A673 (cell line): ENCODE measurements at regions not wholly inside any gene's neighbourhood (a gene's known extent, or its start where the extent isn't known, plus 50 kb on each side); places are given as distances from the start of the nearest gene placed in this dataset.

Experiments
- BruUV-seq: library from RNA; stranded (reverse); fragments of 400-500 nt; replicated peaks from 2 replicates; lab custom pipeline; 2021; lab: Mats Ljungman, UMichigan
- CTCF ChIA-PET: fragments of 300-600 bp; sonication (Branson Sonifier 250); formaldehyde crosslinking; loops from one replicate; lab custom pipeline; 2022; ENCODE audit warnings: antibody characterized with exemption; lab: Charles Lee
- POLR2A ChIA-PET: fragments of 300-600 bp; sonication (Branson Sonifier 250); formaldehyde crosslinking; loops from one replicate; lab custom pipeline; 2022; ENCODE audit warnings: antibody characterized with exemption; ENCODE audit not compliant: low non-redundant PET; lab: Charles Lee
- DNase-seq: peaks from one replicate; pipeline ENCODE4 v3.0.0-alpha.2; 2015; ENCODE audit warnings: low spot score
- H3K27ac ChIP-seq: fragments of 200-600 bp; sonication (generic); 2 replicates; pipeline ENCODE4 v1.5.1; 2016; ENCODE audit warnings: mixed run types, low read depth, mild to moderate bottlenecking, mixed read lengths, antibody characterized with exemption, low read length; ENCODE audit not compliant: poor library complexity, severe bottlenecking
- H3K27me3 ChIP-seq: fragments of 200-600 bp; sonication (generic); replicated peaks from 2 replicates; pipeline ENCODE4 v1.6.1; 2017; ENCODE audit warnings: mixed run types, low read depth, mild to moderate bottlenecking, mixed read lengths, antibody characterized with exemption, low read length; ENCODE audit not compliant: insufficient read depth, poor library complexity
- H3K36me3 ChIP-seq: fragments of 200-600 bp; sonication (generic); 2 replicates; pipeline ENCODE4 v1.6.1; 2016; ENCODE audit warnings: mixed run types, mild to moderate bottlenecking, mixed read lengths, antibody characterized with exemption, low read length; ENCODE audit not compliant: insufficient read depth, poor library complexity, severe bottlenecking
- H3K4me1 ChIP-seq: fragments of 200-600 bp; sonication (generic); 2 replicates; pipeline ENCODE4 v1.6.1; 2017; ENCODE audit warnings: mixed run types, mild to moderate bottlenecking, mixed read lengths, antibody characterized with exemption, low read length; ENCODE audit not compliant: insufficient read depth, poor library complexity, severe bottlenecking
- H3K4me3 ChIP-seq: fragments of 200-600 bp; sonication (generic); 2 replicates; pipeline ENCODE4 v1.5.1; 2016; ENCODE audit warnings: low read depth, mixed run types, mild to moderate bottlenecking, mixed read lengths, low read length; ENCODE audit not compliant: poor library complexity, severe bottlenecking
- H3K9me3 ChIP-seq: fragments of 200-600 bp; sonication (generic); 2 replicates; pipeline ENCODE4 v1.6.1; 2016; ENCODE audit warnings: mixed run types, low read depth, mild to moderate bottlenecking, mixed read lengths, antibody characterized with exemption, low read length; ENCODE audit not compliant: poor library complexity, severe bottlenecking
- EZH2 ChIP-seq: fragments of 200-600 bp; sonication (generic); IDR thresholded peaks from 2 replicates; pipeline ENCODE4 v1.6.1; 2017; ENCODE audit warnings: borderline replicate concordance, low read depth, mild to moderate bottlenecking, mixed read lengths, antibody characterized with exemption, low read length; ENCODE audit not compliant: poor library complexity, severe bottlenecking
- intact Hi-C: fragments of 100-400 bp; cut with micrococcal nuclease; formaldehyde crosslinking; loops from one replicate; pipeline ENCODE4 v1.10.0; 2022; ENCODE audit not compliant: unreplicated experiment
- TF ChIP-seq, protein P1 (sequence below): fragments of 300-800, 200-600 bp; sonication (generic); conservative IDR thresholded peaks from 2 replicates; pipeline ENCODE4 v1.5.1; 2017; ENCODE audit warnings: low read depth, mild to moderate bottlenecking, antibody characterized with exemption, low read length, moderate library complexity, mixed read lengths

- H3K27me3 ChIP-seq: no peaks in the 10 kb centered on the region
- no peaks in the 10 kb centered on the region for H3K9me3 ChIP-seq
- H3K36me3 ChIP-seq: no peaks in the 10 kb centered on the region
- DNase-seq: no peak
- H3K4me3 ChIP-seq: no peak overlapping the region
- ChIA-PET POLR2A (no interaction called here), CTCF (no interaction called here)
- TF ChIP-seq, protein P1, sequence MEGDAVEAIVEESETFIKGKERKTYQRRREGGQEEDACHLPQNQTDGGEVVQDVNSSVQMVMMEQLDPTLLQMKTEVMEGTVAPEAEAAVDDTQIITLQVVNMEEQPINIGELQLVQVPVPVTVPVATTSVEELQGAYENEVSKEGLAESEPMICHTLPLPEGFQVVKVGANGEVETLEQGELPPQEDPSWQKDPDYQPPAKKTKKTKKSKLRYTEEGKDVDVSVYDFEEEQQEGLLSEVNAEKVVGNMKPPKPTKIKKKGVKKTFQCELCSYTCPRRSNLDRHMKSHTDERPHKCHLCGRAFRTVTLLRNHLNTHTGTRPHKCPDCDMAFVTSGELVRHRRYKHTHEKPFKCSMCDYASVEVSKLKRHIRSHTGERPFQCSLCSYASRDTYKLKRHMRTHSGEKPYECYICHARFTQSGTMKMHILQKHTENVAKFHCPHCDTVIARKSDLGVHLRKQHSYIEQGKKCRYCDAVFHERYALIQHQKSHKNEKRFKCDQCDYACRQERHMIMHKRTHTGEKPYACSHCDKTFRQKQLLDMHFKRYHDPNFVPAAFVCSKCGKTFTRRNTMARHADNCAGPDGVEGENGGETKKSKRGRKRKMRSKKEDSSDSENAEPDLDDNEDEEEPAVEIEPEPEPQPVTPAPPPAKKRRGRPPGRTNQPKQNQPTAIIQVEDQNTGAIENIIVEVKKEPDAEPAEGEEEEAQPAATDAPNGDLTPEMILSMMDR: no peak
- no peak for TF ChIP-seq EZH2
- no peak overlapping the region for H3K27ac ChIP-seq
- no peaks in the 10 kb centered on the region for H3K4me1 ChIP-seq
- no TSS peak for BruUV-seq
- intact Hi-C loops: no loop called here
Observed at GRCh38 chr5:89028595-89029285, 145.8 kb upstream of the MEF2C start.

DNA sequence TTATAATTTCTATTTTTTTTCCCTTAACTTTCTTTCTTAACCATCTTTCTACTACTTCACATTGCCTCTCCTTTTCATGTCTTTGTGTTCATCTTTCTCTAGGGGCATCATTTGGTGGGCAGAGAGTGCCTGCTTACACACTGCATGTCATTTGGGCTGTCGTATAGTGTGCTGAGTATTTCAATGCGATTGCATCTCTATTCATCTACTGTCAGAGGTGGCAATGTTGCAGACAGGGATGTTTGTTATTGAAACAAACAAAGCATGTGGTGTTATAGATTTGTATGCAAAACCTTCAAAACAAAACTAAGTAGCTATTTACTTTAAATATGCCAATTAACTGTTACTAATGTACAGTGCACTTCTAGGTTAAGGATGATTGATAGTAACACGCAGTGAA, 141.1 kb upstream of the MEF2C start:
- TF ChIP-seq, protein P1: no peak
- TF ChIP-seq EZH2: no peak
- ChIA-PET POLR2A (no interaction called here), CTCF (no interaction called here)
- Histone ChIP-seq H3K27ac (no peak overlapping the region), H3K4me1 (no peaks in the 10 kb centered on the region), H3K9me3 (no peaks in the 10 kb centered on the region), H3K4me3 (no peak overlapping the region), H3K36me3 (no peaks in the 10 kb centered on the region), H3K27me3 (no peaks in the 10 kb centered on the region)
- DNase-seq: no peak
- intact Hi-C loops: no loop called here
- BruUV-seq: no TSS peak

DNA sequence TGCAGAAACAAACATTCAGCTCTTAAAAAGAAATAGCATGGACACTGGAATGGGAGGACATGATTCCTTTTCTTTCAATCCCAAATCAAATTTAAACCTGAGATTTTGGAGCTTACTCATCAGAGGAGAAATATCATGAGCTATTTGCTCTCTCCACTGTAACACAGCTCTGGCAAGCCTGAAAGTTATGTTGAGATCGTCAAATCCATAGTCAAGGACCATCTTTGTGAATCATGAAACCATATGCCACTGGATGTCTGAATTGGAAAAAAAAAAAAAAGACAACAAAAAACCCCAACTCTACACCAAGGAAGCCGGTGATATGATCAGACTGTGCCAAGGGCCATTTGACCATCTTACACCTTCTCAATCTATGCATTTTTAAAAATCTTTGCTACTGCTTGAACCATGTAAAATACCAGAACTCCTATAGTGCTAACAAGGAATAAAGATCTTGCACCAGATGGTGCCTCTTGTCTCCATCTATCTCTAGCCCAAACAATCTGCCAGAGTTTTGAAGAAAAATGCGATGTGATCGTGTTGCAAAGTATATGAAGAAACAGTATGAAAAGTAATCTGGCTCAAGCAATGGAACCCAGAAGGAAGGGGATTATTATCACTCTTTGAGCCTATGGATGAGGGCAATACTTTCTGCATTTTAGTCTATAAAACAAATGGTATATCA, 138.1 kb upstream of the MEF2C start:
- BruUV-seq: no TSS peak
- Histone ChIP-seq H3K4me3 (no peak overlapping the region), H3K27ac (no peak overlapping the region), H3K27me3 (no peaks in the 10 kb centered on the region), H3K9me3 (no peaks in the 10 kb centered on the region), H3K36me3 (no peaks in the 10 kb centered on the region), H3K4me1 (peaks cover 7% of the 10 kb centered on the region)
- no peak for DNase-seq
- TF ChIP-seq, protein P1: no peak
- TF ChIP-seq EZH2: no peak
- POLR2A ChIA-PET: no interaction called here
- intact Hi-C loops: no loop called here
- CTCF ChIA-PET: interaction anchor here (0.7 kb wide), 1 partner anchor 22 kb away, joined by 9 read pairs; no protein-coding TSS in a partner anchor
